ENCODE measurements at regions not wholly inside any gene's neighbourhood (a gene's known extent, or its start where the extent isn't known, plus 50 kb on each side); places are given as distances from the start of the nearest gene placed in this dataset.
"Not testable (repeated sequence)": the region's sequence is repeated elsewhere in the genome, so short reads cannot be mapped to it uniquely, and the experiment has no call there.

DNA sequence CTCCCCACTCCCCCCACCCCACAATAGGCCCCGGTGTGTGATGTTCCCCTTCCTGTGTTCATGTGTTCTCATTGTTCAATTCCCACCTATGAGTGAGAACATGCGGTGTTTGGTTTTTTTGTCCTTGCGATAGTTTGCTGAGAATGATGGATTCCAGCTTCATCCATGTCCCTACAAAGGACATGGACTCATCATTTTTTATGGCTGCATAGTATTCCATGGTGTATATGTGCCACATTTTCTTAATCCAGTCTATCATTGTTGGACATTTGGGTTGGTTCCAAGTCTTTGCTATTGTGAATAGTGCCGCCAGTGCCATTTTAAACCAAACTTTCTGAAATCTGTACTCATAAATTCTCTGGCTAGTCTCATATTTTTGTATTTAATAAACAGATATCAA lies 85.3 kb upstream of the MAGI3 start:
- not testable (repeated sequence) for DNase-seq

GRCh38 chr1:113307771-113308445 lies 82.4 kb upstream of the MAGI3 start:
- no peak for DNase-seq

DNA sequence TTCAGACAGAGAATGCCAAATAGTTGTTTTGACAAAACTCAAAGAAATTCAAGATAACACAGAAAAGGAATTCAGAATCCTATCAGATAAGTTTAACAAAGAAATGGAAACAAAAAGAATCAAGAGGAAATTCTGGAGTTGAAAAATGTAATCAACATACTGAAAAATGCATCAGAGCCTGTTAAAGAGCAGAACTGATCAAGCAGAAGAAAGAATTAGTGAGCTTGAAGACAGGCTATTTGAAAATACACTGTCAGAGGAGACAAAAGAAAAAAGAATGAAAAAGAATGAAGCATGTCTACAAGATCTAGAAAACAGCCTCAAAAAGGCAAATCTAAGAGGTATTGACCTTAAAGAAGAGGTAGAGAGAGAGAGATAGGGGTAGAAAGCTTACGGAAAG lies 77.7 kb upstream of the MAGI3 start:
- DNase-seq, result not testable (repeated sequence)

- DNase-seq, result no peak
Observed at GRCh38 chr1:113314600-113314999, 75.7 kb upstream of the MAGI3 start.

GRCh38 chr1:113320272-113320671 lies 70.0 kb upstream of the MAGI3 start:
- DNase-seq, result no peak

- DNase-seq, result no peak
Observed at GRCh38 chr1:113320972-113321680, 69.2 kb upstream of the MAGI3 start.

GRCh38 chr1:113321771-113322387 lies 68.4 kb upstream of the MAGI3 start:
- no peak for DNase-seq

GRCh38 chr1:113322439-113322838 lies 67.9 kb upstream of the MAGI3 start:
- DNase-seq, result no peak

DNA sequence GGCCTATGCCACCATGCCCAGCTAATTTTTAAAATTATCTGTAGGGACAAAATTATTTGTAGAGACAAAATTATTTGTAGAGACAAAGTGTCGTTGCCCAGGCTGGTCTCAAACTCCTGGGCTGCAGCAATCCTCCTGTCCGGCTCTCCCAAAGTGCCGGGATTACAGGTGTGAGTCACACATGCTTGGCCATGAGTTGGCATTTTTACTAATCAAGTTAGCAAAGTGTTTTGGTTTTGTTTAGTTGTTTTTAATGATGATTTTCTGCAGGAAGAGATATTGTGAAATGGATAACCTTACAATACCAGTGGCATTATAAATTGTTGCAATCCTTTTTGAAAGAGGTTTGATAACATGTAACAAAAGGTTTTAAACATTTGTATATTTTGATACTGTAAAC lies 65.3 kb upstream of the MAGI3 start:
- DNase-seq, result no peak

DNA sequence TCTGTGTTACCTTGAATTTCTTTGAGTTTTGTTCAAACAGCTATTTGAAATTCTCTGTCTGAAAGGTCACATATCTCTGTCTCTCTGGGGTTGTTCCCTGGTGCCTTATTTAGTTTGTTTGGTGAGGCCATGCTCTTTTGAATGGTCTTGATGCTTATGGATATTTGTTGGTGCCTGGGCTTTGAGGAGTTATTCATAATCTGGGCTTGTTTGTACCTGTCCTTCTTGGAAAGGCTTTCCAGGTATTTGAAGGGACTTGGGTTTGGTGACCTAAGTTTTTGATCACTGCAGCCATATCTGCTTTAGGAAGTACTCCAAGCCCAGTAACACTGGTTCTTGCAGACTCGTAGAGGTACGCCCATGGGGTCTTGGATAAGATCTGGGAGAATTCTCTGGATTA lies 63.3 kb upstream of the MAGI3 start:
- no peak for DNase-seq

DNA sequence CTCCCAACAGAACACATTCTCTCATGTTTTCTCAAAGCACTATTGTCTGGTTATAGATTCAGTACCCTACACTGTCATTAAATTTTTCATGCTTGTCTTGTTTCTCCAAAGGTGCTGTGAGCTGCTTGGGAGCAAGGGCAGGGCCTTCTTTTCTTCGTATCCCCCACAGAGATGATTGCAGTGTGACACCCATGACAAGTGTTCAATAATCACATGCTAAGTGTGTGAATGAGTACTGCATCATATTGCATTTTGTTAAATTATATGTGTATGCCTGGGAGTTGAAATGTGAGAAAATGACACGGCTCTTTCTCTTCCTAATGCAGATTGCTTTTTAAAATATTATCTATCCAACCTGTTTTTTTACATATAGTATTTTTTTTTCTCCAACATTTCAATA lies 57.3 kb upstream of the MAGI3 start:
- no peak for DNase-seq

DNA sequence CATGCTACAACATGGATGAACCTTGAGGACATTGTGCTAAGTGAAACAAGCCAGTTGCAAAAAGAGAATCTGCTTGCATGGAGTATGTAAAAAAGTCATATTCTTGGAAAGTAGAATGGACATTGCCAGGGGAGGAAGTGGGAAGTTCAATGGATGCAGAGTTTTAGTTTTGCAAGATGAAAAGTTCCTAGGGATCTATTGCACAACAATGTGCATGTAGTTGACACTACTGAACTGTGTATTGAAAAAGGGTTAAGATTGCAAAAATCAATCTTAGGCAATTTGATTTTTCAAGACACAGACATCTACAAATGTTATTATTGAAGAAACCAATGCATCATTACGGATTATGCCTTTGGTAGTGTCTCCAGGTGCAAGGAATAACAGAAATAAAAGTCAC lies 50.3 kb upstream of the MAGI3 start:
- no peak for DNase-seq

Data from activated CD4-positive, alpha-beta T cell treated with anti-CD3 and anti-CD28 coated beads, Interleukin-10, Interleukin-2, amounts not matched to agents 100 ng/mL and 50 ng/mL, durations not matched to agents 16 hours and 8 hours (primary cell).